GM23338 (cell line): ENCODE measurements at regions not wholly inside any gene's neighbourhood (a gene's known extent, or its start where the extent isn't known, plus 50 kb on each side); places are given as distances from the start of the nearest gene placed in this dataset.

ENCODE experiments used
- CTCF ChIP-seq, 2 experiments: fragments of 200-600 bp in 1 of 2; sonication (generic) in 1 of 2; conservative IDR thresholded peaks; 2 replicates each; pipeline versions ENCODE4 v1.5.1 to v1.6.1; 2016 to 2017; ENCODE audit warnings: antibody characterized with exemption in 2 of 2, low read depth in 2 of 2, mild to moderate bottlenecking in 2 of 2, moderate library complexity in 1 of 2
- ETS1 ChIP-seq: IDR thresholded peaks from 2 replicates; pipeline ENCODE4 v1.6.1; 2016; ENCODE audit warnings: antibody characterized with exemption
- EZH2 ChIP-seq: fragments of 200-600 bp; sonication (generic); IDR thresholded peaks from one replicate; pipeline ENCODE4 v1.8.0; 2017; ENCODE audit warnings: antibody characterized with exemption, mild to moderate bottlenecking, low read depth; ENCODE audit not compliant: unreplicated experiment
- POLR2AphosphoS5 ChIP-seq: IDR thresholded peaks from 2 replicates; pipeline ENCODE4 v1.6.1; 2016; ENCODE audit warnings: antibody characterized with exemption, low read depth
- REST ChIP-seq: IDR thresholded peaks from one replicate; pipeline ENCODE4 v1.6.1; 2018; ENCODE audit warnings: antibody characterized with exemption; ENCODE audit not compliant: unreplicated experiment

GRCh38 chr4:125393825-125394224, 79.1 kb downstream of the FAT4 start:
- TF ChIP-seq EZH2 (no peak), CTCF (conservative IDR thresholded peaks at IDR 0.05; ENCODE audit: low read depth in 2 of 2) (no peak), POLR2AphosphoS5 (no peak), REST (no peak), ETS1 (no peak)
